GM21786 (cell line): ENCODE measurements at regions not wholly inside any gene's neighbourhood (a gene's known extent, or its start where the extent isn't known, plus 50 kb on each side); places are given as distances from the start of the nearest gene placed in this dataset.

Experiments used
- ATAC-seq: cut with Tn5 transposase; IDR thresholded peaks from one replicate; pipeline ENCODE4 v1.9.1; 2021; ENCODE audit not compliant: unreplicated experiment

GRCh38 chr6:111957623-111958315 is 84.5 kb upstream of the FYN start:
- ATAC-seq, result no peak

- ATAC-seq, result no peak
Measured at GRCh38 chr6:111958534-111958933, 85.3 kb upstream of the FYN start.

GRCh38 chr6:111959766-111960165 is 86.5 kb upstream of the FYN start:
- no peak for ATAC-seq

GRCh38 chr6:111967131-111967530 is 86.8 kb upstream of the CCN6 start:
- ATAC-seq, result no peak

- ATAC-seq, result no peak
Measured at GRCh38 chr6:111970426-111970825, 83.5 kb upstream of the CCN6 start.

- ATAC-seq, result no peak
Measured at GRCh38 chr6:111971181-111971841, 82.6 kb upstream of the CCN6 start.

GRCh38 chr6:111971866-111972532 is 81.9 kb upstream of the CCN6 start:
- ATAC-seq, result no peak

- no peak for ATAC-seq
Measured at GRCh38 chr6:111972745-111973117, 81.2 kb upstream of the CCN6 start.

GRCh38 chr6:111973118-111973761 is 80.7 kb upstream of the CCN6 start:
- ATAC-seq, result no peak

- no peak for ATAC-seq
Measured at GRCh38 chr6:111973927-111974639, 79.8 kb upstream of the CCN6 start.

GRCh38 chr6:111975466-111975865 is 78.4 kb upstream of the CCN6 start:
- ATAC-seq, result no peak

- no peak for ATAC-seq
Measured at GRCh38 chr6:111976139-111976538, 77.8 kb upstream of the CCN6 start.

GRCh38 chr6:111978532-111979149 is 75.3 kb upstream of the CCN6 start:
- no peak for ATAC-seq

- no peak for ATAC-seq
Measured at GRCh38 chr6:111979633-111980032, 74.3 kb upstream of the CCN6 start.

GRCh38 chr6:111980143-111980542 is 73.8 kb upstream of the CCN6 start:
- ATAC-seq, result no peak

- ATAC-seq, result no peak
Measured at GRCh38 chr6:111980971-111981840, 72.7 kb upstream of the CCN6 start.

GRCh38 chr6:111982681-111983080 is 71.2 kb upstream of the CCN6 start:
- ATAC-seq, result no peak

GRCh38 chr6:111983193-111983592 is 70.7 kb upstream of the CCN6 start:
- ATAC-seq, result no peak

GRCh38 chr6:111984081-111984480 is 69.8 kb upstream of the CCN6 start:
- ATAC-seq, result no peak
